Fibroblast of skin of abdomen (primary cell): ENCODE measurements at regions not wholly inside any gene's neighbourhood (a gene's known extent, or its start where the extent isn't known, plus 50 kb on each side); places are given as distances from the start of the nearest gene placed in this dataset.
A peak's percentile ranks its signal among the peaks of the same experiment; 100 is the strongest.

Experiments used
- DNase-seq: peaks from one replicate; pipeline ENCODE4 v3.0.0-alpha.2; 2013

DNA sequence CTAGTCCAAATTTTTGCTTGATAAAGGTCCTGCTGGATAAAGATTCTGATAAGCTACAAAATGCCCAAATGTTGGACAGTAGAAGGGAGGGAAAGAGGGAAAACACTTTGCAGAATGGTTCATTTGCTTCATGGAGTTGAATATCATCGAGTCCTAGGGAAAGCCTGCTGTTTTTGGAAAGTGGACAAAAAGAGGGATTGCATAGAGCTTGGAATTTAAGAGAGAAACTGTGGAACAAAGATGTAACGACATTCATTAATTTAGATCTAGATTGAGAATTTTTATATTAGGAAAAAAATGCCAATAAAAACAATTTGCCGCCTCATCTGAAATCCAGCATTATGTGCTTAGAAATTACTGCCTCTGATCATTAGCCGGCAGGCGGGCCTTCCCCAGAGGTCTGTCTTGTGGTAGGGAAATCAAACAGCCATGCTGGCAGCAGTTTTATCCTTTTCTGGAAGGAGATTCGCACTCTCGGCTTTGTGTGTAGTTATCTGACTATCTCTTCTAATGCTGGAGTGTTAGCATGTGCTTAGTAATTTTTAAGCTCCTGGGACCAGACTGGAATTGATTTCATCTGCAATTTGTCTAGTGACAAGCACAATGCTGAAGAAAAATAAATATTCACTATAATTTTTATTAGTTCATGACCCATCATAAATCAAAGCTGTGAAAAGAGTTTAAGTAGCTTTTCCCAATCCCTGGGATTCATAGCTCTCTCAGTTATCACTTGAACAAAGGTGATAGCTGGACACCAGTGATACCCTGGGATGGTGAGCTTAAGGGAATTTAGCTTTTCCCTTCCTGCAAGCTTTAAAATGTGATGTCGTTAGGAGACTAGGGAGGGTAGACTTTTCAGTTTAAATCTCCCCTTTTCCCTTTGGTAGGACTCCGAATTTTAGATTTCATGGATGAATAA, 329.5 kb downstream of the PRL start:
- no peak for DNase-seq

DNA sequence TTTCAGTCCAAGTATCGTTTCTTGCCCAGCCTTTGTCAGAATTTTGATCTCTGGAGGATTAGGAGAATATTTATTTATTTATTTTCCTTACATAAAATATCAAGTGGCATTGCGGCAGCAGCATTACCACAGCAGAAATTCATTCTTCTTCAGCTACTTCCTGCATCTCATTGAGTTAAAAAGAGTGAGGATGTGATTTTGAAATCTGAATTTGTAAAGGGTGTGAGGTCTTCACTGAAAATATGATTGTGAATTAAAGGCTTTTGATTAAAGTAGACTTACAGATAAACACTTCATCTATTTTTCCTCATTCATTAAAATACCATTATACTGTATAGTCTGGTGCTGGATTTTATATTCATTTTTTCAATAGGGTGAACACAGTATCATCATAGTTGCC, 328.4 kb downstream of the PRL start:
- DNase-seq: no peak

DNA sequence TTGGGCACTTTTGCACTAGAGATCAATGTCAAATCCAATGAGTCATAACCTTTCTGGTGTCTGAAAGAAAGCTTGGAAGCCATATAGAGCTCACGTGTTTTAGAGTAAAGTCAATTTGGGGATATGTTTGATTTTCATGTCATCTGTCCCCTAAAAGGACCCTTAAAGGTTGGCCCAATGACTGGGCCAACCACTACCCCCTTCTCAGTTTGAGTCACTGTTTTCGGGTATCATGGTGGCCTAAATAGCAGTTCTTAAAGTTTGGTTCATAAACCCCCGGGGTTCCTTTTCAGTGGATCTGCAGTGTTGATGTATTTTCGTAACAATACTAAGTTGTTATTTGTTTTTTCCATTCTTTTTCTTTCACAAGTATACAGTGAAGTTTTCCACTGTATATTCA, 327.6 kb downstream of the PRL start:
- no peak for DNase-seq

DNA sequence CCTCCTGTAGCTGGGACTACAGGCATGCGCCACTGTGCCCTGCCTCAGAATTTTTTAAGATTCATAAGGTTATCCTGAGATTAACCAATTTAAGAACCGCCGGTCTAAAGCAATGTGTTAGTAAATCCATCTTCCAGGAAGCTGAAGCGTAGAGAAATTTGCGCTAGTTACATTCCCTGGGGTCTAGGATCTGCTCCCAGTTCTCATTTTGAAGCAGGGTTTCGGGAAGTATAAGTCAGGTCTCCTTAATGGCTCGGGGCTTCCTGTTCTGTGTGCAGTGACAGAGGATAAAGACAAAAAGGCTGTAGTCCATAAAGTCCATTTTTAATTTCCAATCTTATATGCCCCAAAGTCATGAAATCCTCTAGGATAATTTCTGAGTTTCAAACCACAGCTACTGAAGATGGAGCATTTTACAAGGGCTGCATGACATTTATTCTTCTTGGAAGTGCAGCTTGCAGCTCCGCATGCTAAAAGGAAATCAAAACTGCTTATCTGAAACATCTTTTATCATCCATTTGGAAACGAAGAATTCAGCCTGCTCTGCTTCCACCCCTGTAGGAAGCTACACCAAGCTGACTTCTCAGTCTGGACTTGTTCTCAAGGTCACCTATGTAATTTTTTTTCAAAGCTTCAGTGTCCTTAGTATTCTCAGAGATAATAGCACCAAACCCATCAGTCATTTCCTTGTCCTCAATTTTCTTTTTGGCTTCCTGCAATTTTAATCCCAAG, 326.1 kb downstream of the PRL start:
- no peak for DNase-seq

DNA sequence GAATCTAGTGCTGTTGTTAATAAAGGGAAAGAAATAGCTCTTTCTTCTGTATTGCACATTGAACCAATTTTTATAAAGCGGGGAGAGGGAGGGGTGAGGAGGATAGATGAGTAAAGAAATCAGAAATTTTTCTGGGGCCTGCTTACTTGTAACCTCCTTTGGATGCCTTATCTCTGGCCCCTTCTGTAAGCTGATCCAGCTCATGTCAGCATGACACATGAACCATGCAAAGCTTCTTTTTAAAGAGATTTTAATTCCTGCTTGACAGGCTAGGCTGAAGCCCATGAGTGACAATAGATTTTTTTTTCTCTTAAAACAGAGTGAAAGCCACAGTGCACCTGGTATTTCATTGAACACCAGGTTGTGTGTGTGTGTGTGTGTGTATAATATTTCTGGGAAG, 325.3 kb downstream of the PRL start:
- DNase-seq: no peak

DNA sequence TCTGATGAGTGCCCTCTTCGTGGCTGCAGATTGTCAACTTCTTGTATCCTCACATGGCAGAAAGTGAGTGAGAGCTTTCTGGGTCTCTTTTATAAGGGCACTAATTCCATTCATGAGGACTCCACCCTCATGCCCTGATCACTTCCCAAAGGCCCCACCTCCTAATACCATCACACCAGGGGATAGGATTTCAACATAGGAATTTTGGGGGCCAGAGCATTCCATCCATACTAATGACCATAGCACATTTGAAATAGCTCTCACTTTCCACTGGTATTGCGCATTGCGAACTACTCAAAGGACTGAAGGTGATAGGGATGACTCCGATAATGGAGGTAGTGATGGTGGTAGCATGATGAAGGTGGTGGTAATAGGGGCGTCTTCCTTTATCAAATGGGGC, 324.3 kb downstream of the PRL start:
- no peak for DNase-seq

DNA sequence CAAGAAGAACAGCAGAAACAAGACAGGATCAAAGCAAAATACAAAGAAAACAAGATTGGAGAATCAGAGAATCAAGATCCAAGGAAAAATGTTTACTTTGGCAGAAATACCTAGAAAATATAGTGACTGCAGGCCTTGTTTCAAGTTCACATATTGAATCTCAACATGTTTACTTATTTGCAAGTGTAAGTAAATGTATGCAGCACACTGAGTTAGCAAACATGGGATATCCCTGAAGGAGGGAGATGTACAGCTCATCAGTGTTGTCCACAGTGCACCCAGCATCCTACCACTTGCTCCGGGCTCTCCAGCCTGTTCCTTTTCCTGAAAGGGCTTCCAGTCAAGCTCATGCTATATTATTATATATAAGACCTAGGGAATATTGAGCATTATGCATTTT, 319.5 kb downstream of the PRL start:
- no peak for DNase-seq

DNA sequence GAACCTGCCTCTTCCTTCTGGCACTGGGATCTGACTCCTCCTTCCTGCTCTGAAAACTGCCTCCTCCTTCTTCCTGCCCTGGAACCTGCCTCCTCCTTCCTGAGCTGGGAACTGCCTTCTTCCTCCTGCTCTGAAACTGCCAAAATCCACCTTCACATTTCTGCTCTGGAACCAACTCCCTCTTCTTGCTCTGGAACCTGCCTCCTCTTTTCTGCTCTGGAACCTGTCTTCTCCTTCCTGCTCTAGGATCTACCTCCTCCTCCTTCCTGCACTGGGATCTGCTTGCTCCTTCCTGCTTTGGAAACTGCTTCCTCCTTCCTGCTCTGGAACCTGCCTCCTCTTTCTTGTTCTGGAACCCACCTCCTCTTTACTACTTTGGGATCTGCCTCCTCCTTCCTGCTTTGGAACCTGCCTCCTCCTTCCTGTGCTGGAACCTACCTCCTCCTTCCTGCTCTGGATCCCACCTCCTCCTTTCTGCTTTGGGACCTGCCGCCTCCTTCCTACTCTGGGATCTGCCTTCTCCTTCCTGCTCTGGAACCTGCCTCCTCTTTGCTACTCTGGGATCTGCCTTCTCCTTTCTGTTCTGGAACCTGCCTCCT, 315.5 kb downstream of the PRL start:
- DNase-seq: no peak

DNA sequence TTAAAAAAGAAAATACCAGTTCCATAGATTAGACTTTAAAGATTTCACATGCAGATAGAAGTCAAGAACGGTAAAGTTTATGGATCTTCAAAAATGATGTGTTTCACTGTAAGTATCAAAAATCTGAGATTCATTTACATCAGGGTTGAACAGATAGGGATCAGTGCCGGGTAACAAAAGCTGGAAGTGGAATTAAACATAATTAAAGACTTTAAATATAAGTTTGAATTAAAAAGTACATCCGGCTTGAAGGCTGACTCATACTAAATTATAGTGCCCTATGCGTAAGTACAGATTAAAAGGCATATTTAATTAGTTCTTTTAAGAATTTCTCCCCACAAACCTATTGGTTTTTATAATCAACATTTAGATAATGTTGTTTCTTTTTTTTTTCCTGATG, 312.7 kb downstream of the PRL start:
- DNase-seq: no peak

DNA sequence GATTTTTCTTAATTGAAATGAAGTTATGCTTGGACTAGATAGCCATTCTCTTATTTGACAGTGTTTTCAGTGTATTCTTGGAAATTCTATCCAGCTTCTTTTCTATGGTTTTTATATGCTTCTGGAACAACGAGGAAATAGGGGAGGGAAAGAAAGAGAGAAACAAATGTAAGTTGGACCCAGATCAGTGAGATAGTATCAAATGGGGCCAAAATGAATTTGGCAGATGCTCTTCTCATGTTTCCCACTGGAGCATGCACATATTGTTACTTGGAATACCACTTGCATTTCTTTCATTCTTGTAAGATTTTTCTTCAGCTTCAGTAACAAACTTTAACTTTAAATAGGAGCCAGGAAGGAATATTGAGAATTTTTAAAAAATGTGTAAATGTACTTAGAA, 312.3 kb downstream of the PRL start:
- DNase-seq: peak; percentile 43

DNA sequence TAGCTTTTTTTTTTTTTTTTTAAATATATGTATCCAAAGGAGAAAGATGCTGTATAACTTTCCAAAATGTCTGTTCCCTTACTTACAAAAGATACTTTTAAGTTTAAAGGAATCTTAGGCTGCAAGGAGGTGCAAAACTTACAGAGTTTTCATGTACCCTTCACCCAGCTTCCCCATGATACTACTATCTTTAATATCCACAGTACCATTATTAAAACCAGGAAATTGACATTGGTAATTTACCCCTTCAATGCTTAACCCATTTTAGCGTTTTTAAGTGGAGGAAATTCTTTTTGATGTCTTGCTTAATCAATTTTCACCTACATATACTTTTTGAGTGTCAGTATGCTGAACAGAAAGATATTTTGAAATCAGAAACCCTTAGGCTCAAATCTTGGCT, 310.9 kb downstream of the PRL start:
- no peak for DNase-seq

DNA sequence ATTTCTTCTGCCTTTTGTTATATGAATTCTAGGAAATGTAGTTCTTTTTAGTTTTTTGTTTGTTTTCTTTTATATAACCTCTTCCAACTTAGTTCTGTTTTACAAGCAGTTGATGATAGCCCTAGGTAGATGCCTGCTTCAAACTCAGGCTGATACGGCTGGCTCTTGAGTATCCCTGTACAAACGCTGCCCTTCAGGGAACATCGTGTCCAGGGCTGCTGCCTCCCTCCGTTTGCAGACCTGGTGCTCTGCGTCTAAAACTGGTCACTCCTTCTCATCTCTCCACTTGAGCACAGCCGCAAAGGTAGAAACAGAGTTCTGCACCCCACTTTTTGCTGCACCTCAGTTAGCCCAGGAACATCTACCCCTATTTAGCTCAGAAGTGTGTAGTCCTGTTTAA, 310.1 kb downstream of the PRL start:
- DNase-seq: no peak

DNA sequence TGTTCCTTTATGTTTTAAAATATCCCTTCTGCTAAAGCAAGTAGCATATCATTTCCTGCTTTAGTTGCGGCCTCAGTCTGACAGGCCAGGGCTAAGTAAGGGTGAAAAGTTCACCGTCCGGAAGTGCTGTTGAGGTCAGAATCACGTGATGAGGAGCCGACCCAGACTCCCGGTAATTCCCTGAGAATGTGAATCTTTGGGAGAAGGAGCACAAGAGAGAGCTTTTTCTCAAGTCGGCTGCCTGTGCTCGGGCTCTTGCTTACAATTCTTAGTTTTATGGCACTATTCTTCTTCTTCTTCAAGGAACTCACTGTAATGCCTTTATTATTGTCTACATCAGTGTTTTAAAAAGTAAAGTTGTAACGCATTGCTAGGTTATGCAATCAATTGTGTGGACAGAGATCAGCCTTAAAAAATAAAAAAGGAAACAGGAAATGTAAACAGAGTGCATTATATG, 309.3 kb downstream of the PRL start:
- peak; percentile 91 for DNase-seq

DNA sequence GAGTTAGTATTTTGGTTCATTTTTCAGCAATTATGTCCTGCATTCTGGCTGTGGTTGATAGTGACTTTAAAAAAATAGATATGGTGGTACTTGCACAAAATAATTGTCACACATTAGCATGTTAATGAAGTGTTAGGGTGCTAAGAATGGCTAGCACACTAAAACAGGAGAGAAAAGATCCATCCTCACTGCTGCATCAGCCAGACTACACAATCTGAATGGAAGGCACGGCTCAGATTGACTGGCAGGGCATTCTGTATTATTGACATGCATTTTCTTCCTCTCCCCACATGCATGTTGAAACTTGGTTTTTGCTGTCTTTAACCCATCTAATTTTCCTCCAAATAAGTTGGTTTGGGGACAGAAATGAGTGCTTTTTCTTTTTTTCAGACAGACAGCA, 306.3 kb downstream of the PRL start:
- no peak for DNase-seq

DNA sequence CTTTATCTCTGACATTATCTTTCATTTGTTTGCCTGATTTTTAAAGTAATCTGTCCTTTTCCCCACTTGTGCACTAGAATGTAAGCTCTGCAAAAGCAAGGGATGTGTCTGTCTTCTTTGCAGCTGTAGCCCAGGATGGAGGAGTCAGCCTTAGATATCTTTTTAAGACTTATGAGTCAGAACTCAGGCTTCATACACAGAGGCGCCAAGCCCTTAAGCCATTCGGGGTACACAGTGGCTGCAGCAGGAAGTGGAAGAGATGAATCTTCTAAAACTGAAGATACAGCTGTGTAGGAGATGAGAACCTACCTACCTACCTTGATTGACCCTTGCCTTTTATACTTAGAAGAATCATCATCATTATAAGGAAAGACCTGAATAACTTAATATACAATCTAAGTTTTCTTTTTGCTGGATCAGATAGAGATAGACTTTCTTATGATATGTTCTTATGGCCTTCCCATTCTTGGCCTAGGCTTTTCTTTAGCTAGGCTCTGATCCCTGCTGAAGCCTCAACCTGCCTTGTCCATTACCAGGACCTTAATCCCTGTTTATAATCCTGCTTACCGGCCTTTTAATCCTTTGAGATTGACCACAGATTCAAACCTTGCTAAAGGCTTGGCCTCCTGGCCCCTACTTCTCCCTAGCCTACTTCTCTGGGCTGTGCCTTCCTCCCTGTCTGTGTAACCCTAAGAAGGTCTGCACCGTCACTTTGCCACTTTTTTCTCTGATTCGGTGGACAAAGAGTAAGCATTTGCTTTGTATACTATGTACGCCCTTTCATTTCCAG, 304.5 kb downstream of the PRL start:
- DNase-seq: peak; percentile 73

DNA sequence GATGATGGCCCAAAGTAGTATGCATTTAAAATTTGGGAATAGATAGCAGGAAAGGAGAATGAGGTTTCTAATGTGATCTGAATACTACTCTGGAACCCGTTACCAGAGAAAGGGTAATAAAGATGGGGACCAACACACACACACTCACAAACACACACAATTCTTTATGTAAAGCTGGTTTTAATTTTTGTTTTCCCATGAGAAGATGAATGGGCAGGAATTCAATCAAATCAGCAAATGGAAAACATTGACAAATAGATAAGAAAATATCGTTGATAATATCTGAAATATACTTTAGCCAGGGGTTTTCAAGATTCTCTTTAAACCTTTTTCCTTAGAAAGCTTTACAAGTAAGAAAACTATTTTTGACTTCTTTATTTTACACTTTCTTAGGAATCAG, 303.0 kb downstream of the PRL start:
- DNase-seq: no peak

DNA sequence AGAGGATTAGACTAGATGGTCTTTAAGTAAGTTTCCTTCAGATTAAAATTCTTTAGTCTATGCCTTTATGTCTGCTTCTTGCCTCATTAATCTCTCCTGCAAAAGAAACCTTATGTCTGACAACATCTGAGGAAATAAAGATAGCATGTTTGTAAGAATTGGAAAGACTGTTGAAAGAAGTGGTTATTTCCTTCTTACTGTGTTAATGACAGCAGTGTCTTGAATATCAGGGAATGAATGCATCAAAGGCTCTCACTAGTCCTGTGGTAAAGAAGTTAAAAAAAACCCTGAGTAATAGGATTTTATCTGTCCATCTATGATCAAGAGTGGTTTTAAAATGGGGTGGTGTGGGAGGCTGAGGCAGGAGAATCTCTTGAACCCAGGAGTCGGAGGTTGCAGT, 302.0 kb downstream of the PRL start:
- no peak for DNase-seq

DNA sequence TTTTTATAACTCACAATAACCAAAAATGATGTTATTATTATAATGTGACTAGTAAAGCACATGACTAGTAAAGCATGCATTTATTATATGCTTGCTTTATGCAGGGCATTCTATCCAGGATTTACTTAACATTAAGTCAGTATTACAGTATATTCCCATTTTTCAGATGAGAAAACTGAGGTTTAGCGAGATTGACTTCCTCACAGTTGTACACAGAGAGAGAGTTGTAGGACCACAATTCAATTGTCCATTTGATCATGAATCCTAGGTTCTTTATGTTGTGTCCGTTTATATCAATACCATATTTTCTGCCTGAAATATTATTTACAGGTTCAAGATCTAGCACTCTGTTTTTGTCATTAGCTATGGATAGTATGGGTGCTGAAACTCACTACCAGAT, 301.5 kb downstream of the PRL start:
- no peak for DNase-seq

DNA sequence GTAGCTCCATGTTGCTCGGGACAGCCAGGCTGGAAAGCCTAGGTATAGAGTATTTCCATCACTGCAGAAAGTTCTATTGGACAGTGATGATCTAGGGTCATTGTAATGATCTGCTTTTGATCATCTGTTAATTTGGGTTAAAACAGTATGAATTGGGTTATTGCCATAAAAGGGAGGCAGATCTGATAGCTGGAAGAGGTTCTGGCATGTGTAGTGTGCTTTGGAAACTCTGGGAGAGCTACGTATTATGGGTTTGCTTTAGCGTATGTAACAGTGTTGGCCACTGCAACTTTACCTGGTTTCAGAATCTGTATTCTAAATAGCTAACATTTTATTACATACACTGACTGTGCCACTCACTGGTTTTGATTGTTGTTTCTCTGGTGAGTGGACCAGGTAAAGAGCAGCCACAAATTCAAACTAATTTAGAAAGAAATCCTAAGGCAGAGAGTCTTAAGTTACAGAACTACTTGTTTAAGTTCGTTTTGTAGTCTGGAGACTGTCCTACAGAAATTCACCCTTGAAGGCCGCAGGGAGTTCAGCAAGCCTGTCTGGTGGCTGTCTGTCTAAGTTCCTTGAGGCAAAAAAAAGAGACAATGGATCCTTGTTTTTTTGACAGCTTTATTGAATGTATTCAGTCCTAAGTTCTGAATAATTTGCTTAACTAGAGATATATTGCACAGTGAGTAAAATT, 300.3 kb downstream of the PRL start:
- DNase-seq: no peak

DNA sequence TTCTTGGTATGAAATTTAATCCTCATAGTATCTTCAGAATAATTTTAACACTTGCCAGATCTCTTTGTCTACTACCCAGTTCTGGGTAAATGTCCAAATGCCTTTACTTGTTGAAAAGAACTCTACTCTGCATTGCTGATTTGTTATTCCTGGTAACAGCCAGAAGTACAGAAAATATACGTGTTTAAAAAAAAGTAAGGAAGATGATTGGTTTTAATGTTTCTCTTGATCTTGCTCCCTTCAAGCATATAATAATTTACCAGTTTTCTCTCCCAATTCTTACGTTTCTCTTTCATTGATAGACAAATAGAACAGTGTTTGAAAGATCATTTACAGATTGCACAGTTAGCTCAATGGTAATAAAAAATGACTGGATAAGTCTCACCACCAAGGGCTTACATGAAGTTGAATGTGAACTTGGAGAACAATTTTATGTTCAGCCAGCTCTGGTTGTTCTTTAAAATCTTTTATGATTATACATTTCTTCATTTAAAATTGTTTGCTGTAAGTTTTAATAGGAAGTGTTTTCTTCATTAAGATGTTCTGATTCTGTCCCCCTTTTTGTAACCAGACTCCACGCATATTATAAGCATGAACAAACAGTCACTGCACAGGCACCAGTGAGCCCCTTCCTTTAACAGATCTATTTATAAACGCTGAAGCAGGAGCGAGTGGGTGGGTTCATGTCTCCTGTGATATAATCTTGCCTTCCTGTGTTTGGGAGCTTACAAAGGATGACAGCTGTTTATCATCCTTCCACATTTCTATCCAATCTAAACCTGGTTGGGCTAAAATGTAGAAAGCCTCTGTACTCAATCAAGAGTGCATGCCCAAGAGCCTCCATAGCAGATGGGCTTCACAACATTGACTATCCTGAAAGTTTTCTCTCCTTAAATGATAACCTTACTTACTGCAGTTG, 299.5 kb downstream of the PRL start:
- peak; percentile 60 for DNase-seq

DNA sequence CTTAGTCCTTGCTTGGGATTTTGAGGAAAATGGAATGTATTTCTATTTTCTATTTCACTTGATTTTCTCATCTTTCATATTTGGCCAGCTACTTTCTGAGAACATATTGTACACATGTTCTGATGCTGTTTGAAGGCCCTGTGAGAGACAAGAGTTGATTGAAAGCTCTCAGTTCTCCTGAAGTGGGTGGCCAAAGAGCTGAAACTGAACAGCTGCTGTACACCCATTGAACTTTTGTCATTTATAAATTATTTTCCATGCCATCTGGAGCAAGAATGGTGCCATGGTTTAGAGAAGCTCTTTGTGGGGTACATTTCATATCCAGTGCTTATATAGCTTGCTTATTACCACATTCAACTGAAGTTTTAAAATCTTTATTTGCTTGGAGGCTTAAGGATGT, 298.3 kb downstream of the PRL start:
- DNase-seq: no peak
